ENCODE measurements at regions not wholly inside any gene's neighbourhood (a gene's known extent, or its start where the extent isn't known, plus 50 kb on each side); places are given as distances from the start of the nearest gene placed in this dataset.

GRCh38 chr16:11401161-11402050, 56.1 kb downstream of the RMI2 start (continued):
- TF ChIP-seq CENPBD1 (CRISPR knock-in tag; IDR thresholded peaks at IDR 0.05; ENCODE audit: borderline replicate concordance, low read depth) (no peak), ZBTB34 (CRISPR knock-in tag; IDR thresholded peaks at IDR 0.05) (no peak), RBM39 (IDR thresholded peaks at IDR 0.05; ENCODE audit: low read depth, low read length, poor library complexity, severe bottlenecking) (no peak), TFDP1 (CRISPR knock-in tag; IDR thresholded peaks at IDR 0.05; ENCODE audit: borderline replicate concordance) (peak; percentile 37; the same call in 1 of the 2 replicates), ZNF343 (CRISPR knock-in tag; IDR thresholded peaks at IDR 0.05) (no peak), ZNF660 (CRISPR knock-in tag; IDR thresholded peaks at IDR 0.05; ENCODE audit: borderline replicate concordance, low read depth) (no peak), ZNF432 (CRISPR knock-in tag; IDR thresholded peaks at IDR 0.05; ENCODE audit: borderline replicate concordance) (no peak), ZBTB20 (CRISPR knock-in tag; IDR thresholded peaks at IDR 0.05; ENCODE audit: borderline replicate concordance, low read depth) (no peak), FOXK1 (CRISPR knock-in tag; IDR thresholded peaks at IDR 0.05; ENCODE audit: borderline replicate concordance, low read depth) (0 out of 2 replicates have a peak, but pooled peaks have one; percentile 17), ZNF274 (CRISPR knock-in tag; IDR thresholded peaks at IDR 0.05) (no peak), MYC (CRISPR knock-in tag; IDR thresholded peaks at IDR 0.05; ENCODE audit: borderline replicate concordance) (no peak), NFE2L1 (CRISPR knock-in tag; IDR thresholded peaks at IDR 0.05; ENCODE audit: borderline replicate concordance) (0 out of 2 replicates have a peak, but pooled peaks have one; percentile 49), KDM6A (CRISPR knock-in tag; IDR thresholded peaks at IDR 0.05; ENCODE audit: low read depth) (no peak), ZFP62 (CRISPR knock-in tag; IDR thresholded peaks at IDR 0.05) (no peak), ZNF768 (CRISPR knock-in tag; IDR thresholded peaks at IDR 0.05) (peak; percentile 67; the same call in 1 of the 2 replicates), SP140L (CRISPR knock-in tag; IDR thresholded peaks at IDR 0.05; ENCODE audit: borderline replicate concordance) (no peak), ZFP36 (IDR thresholded peaks at IDR 0.05; ENCODE audit: borderline replicate concordance, low read depth, low read length, partially characterized antibody) (no peak), MXD3 (CRISPR knock-in tag; IDR thresholded peaks at IDR 0.05) (0 out of 2 replicates have a peak, but pooled peaks have one; percentile 44), IKZF1 (IDR thresholded peaks at IDR 0.05) (no peak), ZNF512 (CRISPR knock-in tag; IDR thresholded peaks at IDR 0.05) (0 out of 2 replicates have a peak, but pooled peaks have one; percentile 45), GFI1 (CRISPR knock-in tag; IDR thresholded peaks at IDR 0.05; ENCODE audit: borderline replicate concordance) (no peak), PATZ1 (CRISPR knock-in tag; IDR thresholded peaks at IDR 0.05) (0 out of 2 replicates have a peak, but pooled peaks have one; percentile 24)

Data from HepG2 (cell line).